HG02623 (cell line): ENCODE measurements at regions not wholly inside any gene's neighbourhood (a gene's known extent, or its start where the extent isn't known, plus 50 kb on each side); places are given as distances from the start of the nearest gene placed in this dataset.
"Not testable (repeated sequence)": the region's sequence is repeated elsewhere in the genome, so short reads cannot be mapped to it uniquely, and the experiment has no call there.

Experiments
- ATAC-seq: cut with Tn5 transposase; IDR thresholded peaks from one replicate; pipeline ENCODE4 v1.9.1; 2021; ENCODE audit warnings: moderate library complexity; ENCODE audit not compliant: unreplicated experiment

DNA sequence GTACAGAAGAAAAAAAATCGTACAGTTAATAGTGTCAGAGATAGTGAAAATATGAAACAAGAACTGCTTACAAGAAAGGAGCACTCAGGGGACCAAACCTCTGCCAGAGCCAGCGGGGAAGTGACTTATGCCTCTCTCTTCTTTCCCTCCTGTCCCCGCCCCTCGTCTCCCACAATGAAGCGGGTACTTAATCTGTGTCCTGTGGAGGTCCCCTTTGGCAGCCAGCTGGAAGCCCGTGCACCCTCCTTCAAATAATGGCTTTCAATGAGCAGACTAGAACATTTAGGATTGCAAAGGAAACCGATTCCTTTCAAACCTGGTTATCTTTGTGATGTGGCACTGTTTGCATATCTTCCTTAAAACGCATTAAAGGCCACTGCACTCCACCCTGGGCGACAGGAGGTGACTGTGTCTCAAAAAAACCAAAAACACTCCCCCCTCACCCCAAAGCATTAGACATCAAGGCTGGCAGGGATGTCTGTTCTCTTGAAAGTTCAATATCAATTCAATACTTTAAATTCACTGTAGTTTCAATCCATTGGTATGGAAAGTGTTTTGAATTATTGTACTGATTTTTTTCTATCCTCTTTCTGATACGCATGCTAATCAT, 51.7 kb downstream of the PPIAL4C start:
- ATAC-seq: not testable (repeated sequence)

DNA sequence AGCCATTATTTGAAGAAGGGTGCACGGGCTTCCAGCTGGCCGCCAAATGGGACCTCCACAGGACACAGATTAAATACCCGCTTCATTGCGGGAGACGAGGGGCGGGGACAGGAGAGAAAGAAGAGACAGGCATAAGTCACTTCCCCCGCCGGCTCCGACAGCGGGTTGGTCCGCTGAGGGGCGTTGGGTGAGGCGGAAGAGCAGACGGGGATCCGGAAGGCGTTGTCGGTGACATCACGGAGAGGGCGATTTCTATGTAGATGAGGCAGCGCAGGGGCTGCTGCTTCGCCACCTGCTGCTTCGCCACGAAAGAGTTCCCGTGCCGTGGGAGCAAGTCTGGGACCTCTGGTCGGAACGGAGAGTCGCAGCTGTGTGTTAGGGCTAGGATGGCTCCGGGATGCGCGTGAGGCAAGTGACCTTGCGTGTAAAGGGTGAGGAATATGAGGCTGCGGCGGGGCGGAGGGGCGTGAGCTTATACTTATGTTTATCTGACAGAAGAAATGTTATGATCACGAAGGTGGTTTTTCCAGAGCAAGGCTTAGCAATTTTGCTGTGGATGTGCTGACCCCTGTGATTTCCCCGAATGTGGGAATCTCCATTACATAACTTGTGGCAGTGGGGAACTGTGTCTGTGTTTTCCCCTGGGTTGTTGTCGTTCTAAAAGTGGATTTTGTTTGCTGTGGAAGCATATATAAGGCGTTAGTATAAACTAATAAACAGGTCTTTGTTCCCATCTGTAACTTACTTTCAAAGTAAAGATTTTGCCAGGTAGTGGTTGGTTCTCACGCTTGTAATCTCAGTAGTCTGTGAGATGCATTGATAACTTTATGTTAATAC, 52.9 kb downstream of the PPIAL4C start:
- peak; percentile 83 for ATAC-seq

DNA sequence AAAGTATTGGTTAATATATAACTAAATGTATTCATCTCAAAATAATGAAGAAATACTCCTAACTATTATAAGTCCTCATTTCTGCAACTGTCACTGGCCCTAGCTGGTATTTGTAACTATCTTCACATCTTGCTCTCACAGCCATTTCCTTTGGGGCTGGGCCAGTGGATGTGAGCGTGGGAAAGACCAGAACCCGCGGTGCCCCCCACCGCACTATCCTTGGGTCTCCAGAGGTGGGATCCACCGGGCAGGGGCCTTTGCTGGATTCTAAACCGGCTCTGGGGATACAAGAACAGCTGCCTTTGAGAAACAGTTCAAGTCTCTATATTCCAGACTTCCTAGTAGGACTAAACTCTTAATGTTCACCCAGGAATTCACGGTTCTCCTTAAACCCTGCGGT, 54.8 kb downstream of the PPIAL4C start:
- not testable (repeated sequence) for ATAC-seq

DNA sequence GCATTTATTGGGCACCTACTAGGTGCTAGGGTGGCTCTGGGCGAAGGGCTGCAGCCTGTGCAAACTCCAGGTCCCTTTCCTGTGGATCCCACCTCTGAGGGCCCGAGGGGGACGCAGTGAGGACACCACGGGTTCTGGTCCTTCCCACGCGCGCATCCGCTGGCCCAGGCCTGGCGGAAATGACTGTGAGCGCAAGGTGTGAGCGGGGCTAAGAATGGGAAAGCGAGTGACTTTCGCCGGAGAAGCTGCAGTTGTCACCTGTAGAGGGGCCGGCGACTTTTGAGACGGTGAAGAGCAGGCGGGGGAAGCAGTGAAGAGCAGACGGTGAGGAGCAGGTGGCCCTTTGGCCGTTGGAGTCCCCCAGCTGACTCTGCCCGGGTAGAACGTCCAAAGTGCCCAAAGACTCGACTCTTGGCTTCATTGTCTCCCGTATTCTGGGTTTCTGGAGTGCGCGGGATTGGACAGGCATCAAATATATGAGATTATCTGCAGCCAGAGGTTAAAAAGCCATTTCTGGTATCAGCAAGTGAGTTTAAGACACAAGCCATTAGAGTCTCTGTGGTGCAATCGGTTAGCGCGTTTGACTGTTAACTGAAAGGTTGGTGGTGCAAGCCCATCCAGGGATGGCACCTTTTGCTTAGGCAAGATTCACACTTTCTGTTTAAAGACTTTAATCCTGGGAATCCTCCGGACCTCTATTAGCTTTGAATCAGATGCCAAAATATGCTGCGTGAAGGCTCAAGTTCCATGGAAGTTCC, 55.4 kb downstream of the PPIAL4C start:
- ATAC-seq: not testable (repeated sequence)

DNA sequence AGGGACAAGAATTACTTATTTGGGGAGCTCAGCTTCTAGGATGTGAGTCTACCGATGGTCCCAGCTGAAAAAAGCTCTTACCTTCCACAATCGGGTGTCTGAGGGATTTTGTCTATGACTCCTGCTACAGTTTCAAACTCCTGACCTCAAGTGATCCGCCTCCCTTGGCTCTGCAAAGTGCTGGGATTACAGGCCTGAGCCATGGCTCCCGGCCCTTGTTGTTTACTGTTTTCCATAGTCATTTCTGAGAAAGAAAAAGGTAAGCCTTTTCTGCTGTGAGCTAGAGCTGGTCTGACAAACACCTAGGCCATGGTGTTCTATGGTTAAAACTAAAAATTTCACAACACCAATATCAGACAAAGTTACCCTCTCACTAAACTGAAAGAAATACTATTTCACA, 57.5 kb downstream of the PPIAL4C start:
- not testable (repeated sequence) for ATAC-seq

DNA sequence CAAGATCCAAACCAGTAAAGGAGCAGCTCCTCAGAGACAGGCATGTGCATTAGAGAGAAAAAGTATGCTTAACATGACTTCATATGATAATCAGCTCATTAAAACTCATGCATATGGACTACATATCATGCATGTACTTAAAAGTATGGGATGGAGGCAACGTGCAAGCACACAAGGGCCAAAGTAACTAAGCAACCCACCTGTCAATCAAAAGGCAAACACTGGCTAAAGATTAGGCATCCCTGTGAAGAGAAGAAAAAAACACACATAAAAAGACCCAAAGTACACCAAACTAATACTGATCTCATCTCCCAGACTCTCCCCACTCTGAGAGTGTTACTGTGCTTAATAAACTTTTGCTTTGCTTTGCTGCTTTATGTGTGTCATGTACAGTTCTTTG, 61.2 kb downstream of the PPIAL4C start:
- not testable (repeated sequence) for ATAC-seq

DNA sequence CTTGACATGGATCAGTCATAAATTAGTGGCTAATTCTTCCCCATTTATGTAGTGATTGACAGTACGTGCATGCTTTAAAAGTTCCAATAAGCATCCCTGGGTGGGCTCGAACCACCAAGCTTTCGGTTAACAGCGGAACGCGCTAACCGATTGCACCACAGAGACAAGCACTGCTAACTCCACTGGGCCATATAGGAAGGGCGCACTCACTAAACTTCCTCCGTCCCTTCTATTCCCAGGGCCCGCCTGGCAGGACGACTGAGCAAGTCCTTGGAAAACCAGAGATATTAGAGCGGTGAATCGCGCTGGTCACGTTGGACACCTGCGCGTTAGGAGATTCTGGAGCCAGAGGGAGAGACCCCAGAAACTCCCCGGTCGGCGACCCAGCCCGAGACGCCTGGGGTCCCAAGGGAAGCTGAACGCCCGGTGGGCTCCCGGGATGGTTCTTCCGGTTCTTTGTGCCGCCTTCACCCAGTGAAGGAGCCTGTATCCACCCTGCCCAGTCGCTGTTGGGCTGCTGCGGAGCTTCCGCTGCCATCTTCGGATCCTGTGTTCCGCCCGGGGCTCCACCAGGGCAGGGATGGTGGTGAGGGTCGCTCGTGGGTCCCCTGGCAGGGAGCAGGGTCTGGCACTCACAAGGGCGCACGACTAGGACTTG, 62.8 kb downstream of the PPIAL4C start:
- ATAC-seq: not testable (repeated sequence)

DNA sequence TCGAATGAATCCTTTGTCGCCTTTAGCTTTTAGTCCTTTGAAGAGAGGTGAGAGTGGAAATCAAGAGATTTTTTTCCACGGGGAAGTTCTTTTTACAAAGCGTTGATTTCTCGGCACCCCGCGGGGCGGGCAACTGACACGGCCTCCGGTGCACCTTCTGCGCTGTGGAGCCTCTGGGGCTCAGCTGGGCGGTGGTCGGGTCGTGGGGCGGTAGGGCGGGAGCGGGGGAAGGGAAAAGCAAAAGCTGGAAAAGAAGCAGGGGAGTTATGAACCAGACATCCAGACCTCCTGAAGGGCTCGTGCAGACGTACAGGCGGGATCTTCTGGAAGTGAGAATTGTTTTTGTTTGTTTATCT, 63.3 kb downstream of the PPIAL4C start:
- ATAC-seq: not testable (repeated sequence)

DNA sequence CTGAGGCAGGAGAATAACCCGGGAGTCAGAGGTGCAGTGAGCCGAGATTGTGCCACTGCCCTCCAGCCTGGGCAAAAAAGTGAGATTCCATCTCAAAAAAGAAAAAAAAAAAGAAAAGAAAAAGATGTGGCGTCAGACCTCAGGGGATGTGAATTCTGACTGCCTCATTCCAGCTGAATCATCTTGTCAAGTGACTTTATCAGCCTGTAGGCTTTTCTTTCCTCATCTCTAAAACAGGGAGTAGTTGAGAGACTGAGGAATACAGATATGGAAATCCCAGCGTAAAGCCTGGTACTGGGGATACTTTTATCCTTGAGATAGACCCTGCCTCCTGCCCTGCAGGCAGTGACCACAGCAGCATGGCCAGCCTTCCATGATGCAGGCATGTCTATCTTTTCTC, 74.1 kb downstream of the PPIAL4C start:
- ATAC-seq: not testable (repeated sequence)

DNA sequence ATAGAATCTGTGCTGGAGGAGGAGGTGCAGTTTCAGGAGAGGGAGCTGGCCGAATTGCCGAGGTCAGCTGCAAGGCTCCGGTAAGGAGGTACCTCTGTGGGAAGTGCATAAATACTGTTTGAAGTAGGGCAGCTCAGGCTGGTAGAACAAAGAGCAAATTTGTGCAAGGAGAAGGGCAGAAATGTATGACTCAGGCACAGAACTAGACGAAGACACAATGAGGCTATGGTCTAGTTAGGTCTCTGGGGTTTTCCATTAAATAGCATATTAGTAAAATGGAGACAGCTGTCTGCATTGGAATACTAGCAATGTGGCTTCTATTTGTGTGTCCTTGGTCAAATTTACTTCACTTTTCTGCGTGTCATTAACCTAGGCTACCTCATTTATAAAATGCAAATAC, 74.5 kb downstream of the PPIAL4C start:
- not testable (repeated sequence) for ATAC-seq

DNA sequence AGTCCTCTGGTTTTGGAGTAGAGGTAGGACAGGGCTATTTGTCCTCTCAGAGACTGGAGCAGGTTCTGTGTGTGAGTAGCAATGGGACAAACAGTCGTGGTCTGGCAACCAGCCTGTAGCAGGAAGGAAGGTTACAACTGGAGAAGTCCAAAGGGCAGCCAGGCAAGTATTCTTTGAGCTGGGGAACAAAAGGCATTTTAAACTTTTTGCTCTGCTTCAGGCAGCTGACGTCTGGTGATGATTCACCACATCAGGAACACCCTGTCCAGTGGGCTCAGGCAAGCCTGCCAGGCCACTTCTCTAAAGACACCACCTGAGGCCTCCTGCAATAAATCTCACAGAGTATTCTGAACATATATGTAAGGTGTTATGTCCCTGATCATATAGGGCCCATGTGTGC, 81.0 kb downstream of the PPIAL4C start:
- ATAC-seq: not testable (repeated sequence)

DNA sequence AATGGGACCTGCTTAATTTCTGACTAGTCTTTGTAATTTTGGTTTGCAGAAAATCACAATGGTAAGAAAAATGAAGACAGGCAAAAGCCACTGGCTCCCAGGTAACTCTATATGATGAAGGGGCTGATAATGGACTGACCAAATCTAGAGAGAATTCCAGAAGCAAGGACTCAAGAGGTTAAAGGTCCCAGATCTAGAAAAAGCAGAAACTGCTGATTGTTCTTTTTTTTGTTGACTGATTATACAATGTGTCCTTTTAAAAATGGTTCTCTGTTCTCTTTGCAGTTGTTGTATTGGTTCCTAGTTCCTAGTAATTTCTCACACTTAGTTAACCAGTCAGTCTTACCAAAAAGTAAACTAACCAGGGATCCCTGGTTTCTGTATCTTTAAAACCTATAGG, 81.4 kb downstream of the PPIAL4C start:
- ATAC-seq: not testable (repeated sequence)

DNA sequence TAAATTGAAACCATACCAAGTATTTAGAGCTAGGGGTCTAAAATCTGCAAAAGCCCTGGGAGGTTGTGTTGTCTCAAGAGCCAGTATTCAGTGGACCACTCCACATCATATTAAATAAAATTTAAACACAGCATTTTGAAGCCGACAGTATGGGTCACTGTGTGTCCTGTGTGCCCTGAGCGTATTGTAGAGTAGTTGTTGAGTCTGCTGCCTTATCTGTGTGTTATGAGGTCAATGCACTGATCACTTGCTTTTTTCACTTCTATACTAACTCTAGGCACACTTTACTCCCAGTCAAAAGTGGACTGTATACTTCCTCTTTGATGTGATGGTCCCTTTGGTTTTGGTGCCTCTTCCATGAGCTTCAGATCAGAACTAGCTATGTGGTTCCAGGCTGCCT, 81.9 kb downstream of the PPIAL4C start:
- not testable (repeated sequence) for ATAC-seq

DNA sequence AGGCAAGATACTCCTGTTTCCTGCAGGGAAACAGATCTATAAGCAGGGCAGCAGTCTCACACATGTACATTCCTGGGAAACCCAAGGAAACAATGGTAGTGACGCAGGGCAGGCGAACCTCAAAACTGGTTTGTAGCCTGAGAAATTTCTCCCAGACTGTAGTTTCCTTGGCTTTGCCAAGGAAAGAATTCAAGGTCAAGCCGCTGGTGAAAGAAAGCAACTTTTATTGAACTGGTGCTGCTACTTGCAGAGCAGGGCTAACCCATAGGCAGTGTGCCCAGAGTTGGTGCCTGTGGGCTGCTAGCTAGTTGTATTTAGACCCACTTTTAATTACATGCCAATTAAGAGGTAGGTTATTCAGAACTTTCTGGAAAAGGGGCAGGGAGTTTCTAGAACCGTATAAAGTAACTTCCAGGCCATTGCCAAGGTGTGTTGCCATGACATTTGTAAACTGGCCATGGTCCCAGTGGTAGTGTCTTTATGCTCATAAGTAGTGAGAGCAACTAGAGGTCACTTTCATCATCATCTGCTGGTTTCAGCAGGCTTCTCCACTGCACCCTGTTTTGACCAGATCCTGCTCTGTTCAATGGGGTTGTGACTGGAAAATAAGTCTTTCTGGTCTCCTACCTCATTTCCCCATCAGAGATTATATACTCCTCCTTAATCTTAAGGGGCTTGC, 89.7 kb downstream of the PPIAL4C start:
- not testable (repeated sequence) for ATAC-seq

DNA sequence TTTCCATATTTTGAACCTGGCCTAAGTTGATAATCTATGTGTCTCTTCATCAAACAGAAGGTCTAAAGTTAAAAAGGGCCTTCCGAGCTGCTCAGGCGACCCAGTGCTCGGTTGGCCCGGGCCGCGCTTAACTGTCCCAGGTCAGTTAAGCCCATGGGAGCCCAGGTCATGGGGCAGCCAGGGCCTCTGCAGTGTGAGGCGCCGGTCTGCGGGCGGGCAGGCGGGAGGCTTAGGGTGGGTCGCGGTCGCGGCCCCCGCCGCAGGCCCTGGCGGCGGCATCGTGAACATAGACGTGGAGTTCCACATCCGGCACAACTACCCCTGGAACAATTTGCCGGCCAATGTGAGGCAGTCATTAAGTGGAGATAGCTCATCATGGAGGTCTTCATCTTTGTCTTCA, 91.3 kb downstream of the PPIAL4C start:
- not testable (repeated sequence) for ATAC-seq

DNA sequence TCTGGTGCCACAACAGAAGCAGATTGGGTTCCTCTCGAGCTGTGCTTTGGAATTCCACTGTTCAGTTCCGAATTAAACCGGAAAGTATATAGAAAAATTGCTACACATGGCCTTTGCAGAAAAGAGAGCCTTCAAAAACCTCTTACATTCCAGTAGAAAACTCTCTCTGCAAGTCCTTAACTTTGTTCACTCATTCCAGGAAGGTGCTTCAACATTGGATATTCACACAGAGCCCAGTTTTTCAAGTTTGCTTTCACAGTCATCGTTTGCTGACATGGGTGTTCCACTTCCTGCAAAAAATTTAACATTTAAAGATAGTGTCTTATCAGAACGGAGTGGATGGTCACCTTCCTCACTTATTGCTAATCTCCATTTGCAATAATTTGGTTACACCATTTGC, 93.7 kb downstream of the PPIAL4C start:
- not testable (repeated sequence) for ATAC-seq

DNA sequence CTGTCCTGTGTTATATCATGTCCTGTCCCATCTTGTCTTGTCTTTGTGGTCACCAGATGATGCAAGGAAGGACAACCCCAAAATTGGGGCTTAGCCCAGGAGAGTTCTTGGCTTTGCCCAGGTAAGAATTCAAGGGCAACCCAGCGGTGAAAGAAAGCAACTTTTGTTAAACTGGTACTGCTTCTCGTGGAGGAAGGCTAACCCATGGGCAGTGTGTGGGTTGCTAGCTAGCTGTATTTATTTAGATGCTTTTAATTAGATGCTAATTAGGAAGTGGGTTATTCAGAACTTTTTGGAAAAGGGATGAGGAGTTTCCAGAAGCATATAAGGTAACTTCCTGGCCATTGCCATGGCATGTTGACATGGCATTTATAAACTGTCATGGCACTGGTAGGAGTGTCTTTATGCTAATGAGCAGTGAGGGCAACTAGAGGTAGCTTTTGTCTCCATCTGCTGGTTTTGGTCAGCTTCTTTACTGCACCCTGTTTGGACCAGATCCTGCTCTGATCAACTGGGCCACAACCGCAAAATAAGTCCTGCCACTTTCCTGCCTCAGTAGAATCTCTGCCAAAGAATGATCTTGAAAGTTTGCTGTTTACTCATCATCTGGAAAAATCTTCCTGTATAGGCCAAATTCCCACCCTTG, 95.8 kb upstream of the FCGR1A start:
- ATAC-seq: not testable (repeated sequence)

DNA sequence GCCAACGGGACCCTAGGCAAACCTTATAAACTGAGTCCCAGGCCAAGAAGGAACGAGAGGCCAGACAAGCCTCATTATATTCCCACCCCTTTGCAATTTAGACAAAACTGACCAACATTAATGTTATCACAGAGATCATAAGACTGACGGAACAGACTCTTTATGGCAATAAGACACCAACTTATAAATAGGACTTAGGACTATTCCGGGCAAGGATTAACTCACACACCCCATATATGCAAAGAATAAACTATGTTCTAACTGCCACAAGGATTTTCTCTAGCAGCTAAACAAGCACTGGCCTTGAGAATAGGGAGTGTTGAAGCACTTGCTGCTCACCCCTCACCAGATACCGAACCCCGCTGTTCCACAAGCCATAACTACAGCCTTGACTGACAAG, 91.1 kb upstream of the FCGR1A start:
- not testable (repeated sequence) for ATAC-seq

DNA sequence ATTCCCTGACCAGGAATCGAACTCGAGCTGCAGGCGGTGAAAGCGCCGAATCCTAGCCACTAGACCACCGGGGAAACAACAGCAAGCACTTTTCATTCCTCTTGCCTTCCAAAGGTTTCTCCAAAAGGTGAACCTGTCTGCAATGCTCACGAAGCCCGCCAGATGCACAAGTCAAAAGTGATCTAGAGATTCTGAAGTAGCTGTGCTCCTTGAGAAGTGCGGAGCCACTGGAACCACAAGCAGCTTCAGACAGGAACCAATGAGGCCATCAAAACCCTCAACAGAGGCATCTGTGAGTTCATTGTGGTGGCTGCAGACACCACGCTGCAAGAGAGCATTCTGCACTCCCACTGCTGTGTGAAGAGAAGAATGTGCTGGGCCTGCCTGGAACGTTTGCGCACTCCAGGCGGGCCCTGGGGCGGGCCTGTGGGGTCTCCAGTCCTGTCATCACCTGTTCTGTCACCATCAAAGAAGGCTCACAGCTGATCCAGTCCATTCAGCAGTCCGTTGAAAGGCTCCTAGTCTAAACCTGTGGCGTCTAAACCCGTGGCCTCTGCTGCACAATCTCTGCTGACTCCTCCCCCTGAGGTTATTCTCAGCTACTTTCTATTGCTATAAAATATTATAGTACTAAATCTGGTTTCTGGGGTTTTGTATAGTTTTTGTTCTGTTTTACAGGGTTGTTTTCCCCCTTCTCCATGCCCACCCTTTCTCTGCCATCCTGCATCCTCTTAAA, 89.5 kb upstream of the FCGR1A start:
- ATAC-seq: not testable (repeated sequence)
